Lung (tissue), 11 donors: ENCODE measurements at regions not wholly inside any gene's neighbourhood (a gene's known extent, or its start where the extent isn't known, plus 50 kb on each side); places are given as distances from the start of the nearest gene placed in this dataset.

Source experiments
- ATAC-seq: fragments of 200-7000 bp; cut with Tn5 transposase; one replicate; pipeline ENCODE4 v1.9.1; 2020; ENCODE audit warnings: moderate number of reproducible peaks; ENCODE audit not compliant: insufficient read depth, low FRiP score
- DNase-seq, 3 donors: peaks; one replicate each; pipeline ENCODE4 v3.0.0-alpha.2; 2013 to 2017
- H3K27ac ChIP-seq, 2 donors: one replicate each; pipeline ENCODE4 v1.5.1; 2013; ENCODE audit warnings: mild to moderate bottlenecking in 2 of 2, moderate library complexity in 2 of 2, control low read depth in 1 of 2, inconsistent platforms in 1 of 2, low read depth in 1 of 2, low read length in 1 of 2
- H3K27me3 ChIP-seq, 3 donors: one replicate each; pipeline ENCODE4 v1.5.1; 2013; ENCODE audit warnings: low read length in 2 of 3; ENCODE audit not compliant: control insufficient read depth in 3 of 3, insufficient read depth in 3 of 3
- H3K36me3 ChIP-seq, 4 donors: one replicate each; pipeline ENCODE4 v1.5.1; 2013; ENCODE audit warnings: low read length in 4 of 4, mild to moderate bottlenecking in 1 of 4, moderate library complexity in 1 of 4; ENCODE audit not compliant: control insufficient read depth in 4 of 4, insufficient read depth in 4 of 4
- H3K4me1 ChIP-seq, 5 donors: one replicate each; pipeline ENCODE4 v1.5.1; 2013; ENCODE audit warnings: low read length in 5 of 5, mild to moderate bottlenecking in 2 of 5, moderate library complexity in 1 of 5; ENCODE audit not compliant: control insufficient read depth in 5 of 5, insufficient read depth in 5 of 5
- H3K4me3 ChIP-seq: one replicate; pipeline ENCODE4 v1.5.1; 2013; ENCODE audit warnings: mild to moderate bottlenecking, control low read depth, moderate library complexity
- H3K9ac ChIP-seq, 2 donors: one replicate each; pipeline ENCODE4 v1.5.1; 2013; ENCODE audit warnings: low read length in 2 of 2, control low read depth in 1 of 2; ENCODE audit not compliant: insufficient read depth in 1 of 2
- H3K9me3 ChIP-seq, 4 donors: one replicate each; pipeline ENCODE4 v1.5.1; 2013; ENCODE audit warnings: low read length in 3 of 4, mild to moderate bottlenecking in 1 of 4, moderate library complexity in 1 of 4; ENCODE audit not compliant: control insufficient read depth in 4 of 4, insufficient read depth in 3 of 4
- CTCF ChIP-seq: IDR thresholded peaks from 2 replicates; pipeline ENCODE4 v1.5.1; 2012; ENCODE audit warnings: mild to moderate bottlenecking; ENCODE audit errors: control extremely low read depth, extremely low read depth
- WGBS, 2 donors: extraction: QIAGEN DNeasy Blood & Tissue Kit; methylation state at CpG; one replicate each; pipeline ENCODE4 v1.1.7; 2013; 5-methylcytosine and 5-hydroxymethylcytosine counted together
- donor health status: control.
- donor health status: control.
- donor health status: Bipolar disorder and iron deficiency.
- donor health status: healthy.
- donor health status: DM: yes; HTN: yes; CAD: no.

GRCh38 chr4:163251204-163251603 lies 81.2 kb downstream of the NPY1R start:
- DNase-seq = no peak
- TF ChIP-seq CTCF = no peak
- ATAC-seq = no peak

GRCh38 chr4:163249042-163249441 lies 82.4 kb upstream of the NAF1 start:
- no peak for ATAC-seq
- H3K27ac ChIP-seq = no peak overlapping the region
- DNase-seq = no peak
- no peaks in the 10 kb centered on the region for H3K9me3 ChIP-seq
- no peaks in the 10 kb centered on the region for H3K36me3 ChIP-seq
- TF ChIP-seq CTCF = no peak
- no peak overlapping the region for H3K4me3 ChIP-seq
- no peak overlapping the region for H3K9ac ChIP-seq
- no peaks in the 10 kb centered on the region for H3K27me3 ChIP-seq
- H3K4me1 ChIP-seq = no peaks in the 10 kb centered on the region
- 69 to 74% methylated on average over 2 of the region's 2 CpGs for WGBS, 2 donors

More at GRCh38 chr4:163251204-163251603, 81.2 kb downstream of the NPY1R start:
- Histone ChIP-seq H3K27me3 (no peaks in the 10 kb centered on the region), H3K36me3 (no peaks in the 10 kb centered on the region), H3K9me3 (peaks cover 0 to 3% (median 0%) of the 10 kb centered on the region in 4 donors), H3K4me1 (no peaks in the 10 kb centered on the region), H3K27ac (no peak overlapping the region), H3K9ac (no peak overlapping the region), H3K4me3 (no peak overlapping the region)
- WGBS, 2 donors = 82% methylated on average over 2 of the region's 2 CpGs

- H3K9ac ChIP-seq = no peak overlapping the region
- H3K9me3 ChIP-seq = no peaks in the 10 kb centered on the region
- ATAC-seq (no peak), DNase-seq (no peak)
- no peak overlapping the region for H3K27ac ChIP-seq
- no peaks in the 10 kb centered on the region for H3K27me3 ChIP-seq
- TF ChIP-seq CTCF = no peak
- no peak overlapping the region for H3K4me3 ChIP-seq
- H3K36me3 ChIP-seq = no peaks in the 10 kb centered on the region
- H3K4me1 ChIP-seq = no peaks in the 10 kb centered on the region
- 46 to 64% methylated on average over 5 of the region's 5 CpGs for WGBS, 2 donors
These were observed 78.5 kb upstream of the NAF1 start for GRCh38 chr4:163245044-163245728.
